GM19351 (cell line): ENCODE measurements at regions not wholly inside any gene's neighbourhood (a gene's known extent, or its start where the extent isn't known, plus 50 kb on each side); places are given as distances from the start of the nearest gene placed in this dataset.

Experiments used
- ATAC-seq: cut with Tn5 transposase; IDR thresholded peaks from one replicate; pipeline ENCODE4 v1.9.1; 2021; ENCODE audit warnings: mild to moderate bottlenecking, moderate library complexity; ENCODE audit not compliant: unreplicated experiment

GRCh38 chr17:14833201-14833785 is 431.8 kb downstream of the PMP22 start:
- ATAC-seq, result no peak

- ATAC-seq, result no peak
These were observed 433.6 kb downstream of the PMP22 start for GRCh38 chr17:14831491-14831890.

- ATAC-seq, result no peak
These were observed 437.7 kb downstream of the PMP22 start for GRCh38 chr17:14827396-14827919.

GRCh38 chr17:14826358-14826757 is 438.8 kb downstream of the PMP22 start:
- ATAC-seq, result no peak

GRCh38 chr17:14818469-14818868 is 446.7 kb downstream of the PMP22 start:
- no peak for ATAC-seq

GRCh38 chr17:14815079-14815478 is 450.0 kb downstream of the PMP22 start:
- ATAC-seq, result no peak

GRCh38 chr17:14813649-14814370 is 451.3 kb downstream of the PMP22 start:
- no peak for ATAC-seq

GRCh38 chr17:14808425-14808824 is 456.7 kb downstream of the PMP22 start:
- no peak for ATAC-seq

GRCh38 chr17:14805348-14805747 is 459.8 kb downstream of the PMP22 start:
- ATAC-seq, result no peak

GRCh38 chr17:14803826-14804225 is 461.3 kb downstream of the PMP22 start:
- ATAC-seq, result no peak

GRCh38 chr17:14797801-14798200 is 467.3 kb downstream of the PMP22 start:
- no peak for ATAC-seq

GRCh38 chr17:14797021-14797420 is 468.1 kb downstream of the PMP22 start:
- ATAC-seq, result no peak

GRCh38 chr17:14794961-14795360 is 470.2 kb downstream of the PMP22 start:
- ATAC-seq, result no peak

- no peak for ATAC-seq
These were observed 471.9 kb downstream of the PMP22 start for GRCh38 chr17:14793237-14793636.

- no peak for ATAC-seq
These were observed 472.4 kb downstream of the PMP22 start for GRCh38 chr17:14792746-14793145.

- no peak for ATAC-seq
These were observed 473.9 kb downstream of the PMP22 start for GRCh38 chr17:14791221-14791620.

GRCh38 chr17:14790521-14790920 is 474.6 kb downstream of the PMP22 start:
- ATAC-seq, result no peak

- peak; percentile 62 for ATAC-seq
These were observed 480.0 kb downstream of the PMP22 start for GRCh38 chr17:14784997-14785696.

GRCh38 chr17:14781123-14781522 is 480.2 kb downstream of the HS3ST3B1 start:
- no peak for ATAC-seq

- no peak for ATAC-seq
These were observed 479.3 kb downstream of the HS3ST3B1 start for GRCh38 chr17:14780097-14780651.

- no peak for ATAC-seq
These were observed 478.4 kb downstream of the HS3ST3B1 start for GRCh38 chr17:14779241-14779640.

GRCh38 chr17:14777291-14777690 is 476.4 kb downstream of the HS3ST3B1 start:
- ATAC-seq, result no peak
